LNCAP (cell line): ENCODE measurements at regions not wholly inside any gene's neighbourhood (a gene's known extent, or its start where the extent isn't known, plus 50 kb on each side); places are given as distances from the start of the nearest gene placed in this dataset.

Experiments used
- TF ChIP-seq, protein P1 (sequence below): fragments of 450-650 bp; IDR thresholded peaks from 2 replicates; pipeline ENCODE4 v1.5.1; 2017; ENCODE audit warnings: mild to moderate bottlenecking

DNA sequence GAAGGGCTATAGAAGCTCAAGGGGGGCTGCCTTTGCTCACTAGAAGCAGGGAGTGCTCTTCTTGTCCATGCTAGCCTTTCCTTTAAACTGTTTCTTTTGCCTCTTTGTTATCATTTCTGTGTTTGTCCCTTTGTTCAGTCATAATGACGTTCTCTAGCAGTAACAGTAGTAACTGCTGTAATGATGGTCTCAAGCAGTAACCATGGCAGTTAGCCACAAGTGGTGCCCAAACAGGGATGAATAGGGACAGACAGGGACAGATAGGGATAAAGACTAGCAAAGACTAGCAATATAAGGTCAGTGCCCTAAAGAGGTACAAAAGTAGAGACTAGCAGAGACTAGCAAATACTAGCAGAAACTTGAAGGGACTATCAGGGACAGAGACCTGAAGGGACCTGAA lies 869.0 kb upstream of the PRR20A start:
- TF ChIP-seq, protein P1, sequence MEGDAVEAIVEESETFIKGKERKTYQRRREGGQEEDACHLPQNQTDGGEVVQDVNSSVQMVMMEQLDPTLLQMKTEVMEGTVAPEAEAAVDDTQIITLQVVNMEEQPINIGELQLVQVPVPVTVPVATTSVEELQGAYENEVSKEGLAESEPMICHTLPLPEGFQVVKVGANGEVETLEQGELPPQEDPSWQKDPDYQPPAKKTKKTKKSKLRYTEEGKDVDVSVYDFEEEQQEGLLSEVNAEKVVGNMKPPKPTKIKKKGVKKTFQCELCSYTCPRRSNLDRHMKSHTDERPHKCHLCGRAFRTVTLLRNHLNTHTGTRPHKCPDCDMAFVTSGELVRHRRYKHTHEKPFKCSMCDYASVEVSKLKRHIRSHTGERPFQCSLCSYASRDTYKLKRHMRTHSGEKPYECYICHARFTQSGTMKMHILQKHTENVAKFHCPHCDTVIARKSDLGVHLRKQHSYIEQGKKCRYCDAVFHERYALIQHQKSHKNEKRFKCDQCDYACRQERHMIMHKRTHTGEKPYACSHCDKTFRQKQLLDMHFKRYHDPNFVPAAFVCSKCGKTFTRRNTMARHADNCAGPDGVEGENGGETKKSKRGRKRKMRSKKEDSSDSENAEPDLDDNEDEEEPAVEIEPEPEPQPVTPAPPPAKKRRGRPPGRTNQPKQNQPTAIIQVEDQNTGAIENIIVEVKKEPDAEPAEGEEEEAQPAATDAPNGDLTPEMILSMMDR = no peak

DNA sequence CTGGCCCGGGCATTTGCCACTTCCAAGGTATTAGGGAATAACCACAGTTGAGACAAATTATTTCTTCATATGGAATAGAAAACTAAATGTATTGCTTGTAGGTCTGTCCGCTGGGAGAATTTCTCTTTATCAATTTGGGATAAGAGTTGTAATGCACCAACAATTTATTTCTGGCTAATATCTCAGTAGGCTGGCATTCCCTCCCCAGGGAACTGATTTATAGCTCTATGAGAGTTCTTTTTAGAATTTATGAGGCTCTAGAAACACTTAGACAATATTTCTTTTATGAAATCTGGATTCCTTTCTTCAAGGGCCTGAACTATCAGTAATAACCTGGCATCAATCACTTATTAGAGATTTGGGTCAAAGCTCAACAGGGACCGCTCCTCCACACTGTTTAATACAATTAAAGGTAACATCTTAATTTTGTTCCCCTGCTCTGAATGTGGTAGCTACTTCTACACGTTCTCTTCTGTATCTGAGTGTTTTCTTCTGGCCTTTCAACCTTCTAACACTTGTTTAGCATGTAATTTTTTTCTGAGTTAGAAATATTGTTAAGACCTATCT lies 857.4 kb upstream of the PRR20A start:
- TF ChIP-seq, protein P1 = no peak

DNA sequence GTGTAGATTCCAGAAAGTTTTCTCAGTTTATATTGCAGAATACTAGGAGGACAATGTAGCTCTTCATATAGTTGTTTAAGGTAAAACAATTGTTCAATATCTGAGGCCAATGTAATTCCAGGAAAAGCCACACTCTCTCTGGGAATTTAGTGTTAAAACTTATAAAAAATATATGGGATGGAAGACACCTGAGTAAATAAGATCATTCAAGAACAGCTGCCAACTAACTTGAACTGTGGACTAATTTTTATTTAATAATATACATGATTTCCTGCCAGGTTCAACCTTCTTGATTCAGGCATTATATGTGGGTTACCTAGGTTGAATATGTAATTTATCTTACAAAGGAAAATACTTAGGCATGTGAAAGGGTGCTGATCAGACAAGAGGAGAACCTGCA lies 841.1 kb upstream of the PRR20A start:
- TF ChIP-seq, protein P1 = no peak

GRCh38 chr13:56314765-56315164 lies 826.0 kb upstream of the PRR20A start:
- TF ChIP-seq, protein P1 = no peak

DNA sequence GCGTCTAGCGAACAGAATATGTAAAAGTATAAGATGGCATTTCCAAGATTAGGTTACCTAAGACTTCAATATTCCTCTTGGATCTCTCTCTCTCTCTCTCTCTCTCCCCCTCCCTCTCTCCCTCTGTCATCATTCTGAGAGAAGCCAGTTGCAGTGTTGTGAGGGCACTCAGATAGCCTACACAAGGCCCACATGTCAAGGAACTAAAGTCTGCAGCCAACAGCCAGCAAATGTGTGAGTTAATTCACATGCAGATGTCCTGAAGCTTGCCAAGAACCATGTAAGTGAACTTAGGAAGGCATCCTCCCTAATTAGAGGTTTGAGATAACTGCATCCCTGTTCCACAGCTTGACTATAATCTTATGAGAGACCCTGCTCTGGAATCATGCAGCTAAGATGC lies 822.9 kb upstream of the PRR20A start:
- TF ChIP-seq, protein P1 = no peak

DNA sequence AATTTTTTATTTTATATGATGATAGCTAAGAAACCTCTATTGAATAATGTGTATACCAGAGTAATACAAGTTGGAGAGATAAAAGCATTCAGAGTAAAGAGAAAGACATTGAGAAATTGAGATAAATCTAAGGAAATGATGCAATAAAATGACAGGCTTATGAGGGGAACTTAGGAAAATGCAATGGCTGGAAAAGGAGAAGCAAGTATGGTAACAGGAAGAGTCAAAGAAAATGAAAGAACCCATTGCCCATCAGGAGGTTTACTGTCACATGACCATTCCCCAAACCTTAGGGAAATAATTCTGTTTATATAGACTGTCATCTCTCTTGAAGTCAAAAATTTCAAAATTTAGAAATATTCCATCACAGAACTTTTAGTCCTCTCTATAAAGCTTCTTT lies 808.0 kb upstream of the PRR20A start:
- TF ChIP-seq, protein P1 = no peak

DNA sequence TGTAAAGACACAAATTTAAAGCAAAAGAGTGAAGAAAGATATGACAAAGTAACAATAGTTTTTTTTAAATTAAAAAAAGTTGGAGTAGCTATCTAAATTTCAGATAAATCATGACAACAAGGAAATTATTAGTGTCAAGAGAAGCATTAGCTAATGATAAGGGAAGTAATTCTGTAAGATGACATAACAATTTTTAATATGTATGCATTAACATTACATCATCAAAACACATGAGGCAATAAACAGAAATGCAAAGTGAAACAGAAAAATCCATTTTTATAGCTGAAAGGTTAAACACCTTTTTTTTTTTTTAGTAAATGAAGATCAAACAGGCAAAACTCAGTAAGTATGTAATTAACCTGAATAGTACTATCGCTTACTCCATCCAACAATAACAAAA lies 804.9 kb upstream of the PRR20A start:
- TF ChIP-seq, protein P1 = no peak

GRCh38 chr13:56338421-56338820 lies 802.3 kb upstream of the PRR20A start:
- TF ChIP-seq, protein P1 = no peak
